ENCODE measurements at regions not wholly inside any gene's neighbourhood (a gene's known extent, or its start where the extent isn't known, plus 50 kb on each side); places are given as distances from the start of the nearest gene placed in this dataset.

GRCh38 chr5:66306105-66306843 is 162.2 kb downstream of the SREK1 start:
- peak; percentile 42 for DNase-seq (ENCODE audit: low read depth in 2 of 2)

- DNase-seq (ENCODE audit: low read depth in 2 of 2) = no peak
These were observed 162.8 kb downstream of the SREK1 start for GRCh38 chr5:66306844-66307315.

GRCh38 chr5:66307647-66308241 is 163.6 kb downstream of the SREK1 start:
- DNase-seq (ENCODE audit: low read depth in 2 of 2) = peak; percentile 29 to 34

- no peak for DNase-seq (ENCODE audit: low read depth in 2 of 2)
These were observed 168.2 kb downstream of the SREK1 start for GRCh38 chr5:66312266-66312665.

GRCh38 chr5:66315784-66316183 is 171.7 kb downstream of the SREK1 start:
- no peak for DNase-seq (ENCODE audit: low read depth in 2 of 2)

GRCh38 chr5:66322786-66323528 is 178.9 kb downstream of the SREK1 start:
- no peak for DNase-seq (ENCODE audit: low read depth in 2 of 2)

GRCh38 chr5:66323529-66323895 is 179.4 kb downstream of the SREK1 start:
- DNase-seq (ENCODE audit: low read depth in 2 of 2) = no peak

GRCh38 chr5:66324357-66324756 is 180.3 kb downstream of the SREK1 start:
- no peak for DNase-seq (ENCODE audit: low read depth in 2 of 2)

GRCh38 chr5:66326276-66326675 is 182.2 kb downstream of the SREK1 start:
- DNase-seq (ENCODE audit: low read depth in 2 of 2) = no peak

GRCh38 chr5:66327008-66327407 is 182.9 kb downstream of the SREK1 start:
- DNase-seq (ENCODE audit: low read depth in 2 of 2) = no peak

GRCh38 chr5:66329078-66329477 is 185.0 kb downstream of the SREK1 start:
- no peak for DNase-seq (ENCODE audit: low read depth in 2 of 2)

- DNase-seq (ENCODE audit: low read depth in 2 of 2) = no peak
These were observed 189.1 kb downstream of the SREK1 start for GRCh38 chr5:66333192-66333591.

GRCh38 chr5:66337626-66338226 is 193.6 kb downstream of the SREK1 start:
- DNase-seq (ENCODE audit: low read depth in 2 of 2) = no peak

- no peak for DNase-seq (ENCODE audit: low read depth in 2 of 2)
These were observed 194.7 kb downstream of the SREK1 start for GRCh38 chr5:66338828-66339227.

GRCh38 chr5:66339896-66340295 is 195.8 kb downstream of the SREK1 start:
- no peak for DNase-seq (ENCODE audit: low read depth in 2 of 2)

- no peak for DNase-seq (ENCODE audit: low read depth in 2 of 2)
These were observed 196.7 kb downstream of the SREK1 start for GRCh38 chr5:66340786-66341185.

- no peak for DNase-seq (ENCODE audit: low read depth in 2 of 2)
These were observed 198.3 kb downstream of the SREK1 start for GRCh38 chr5:66342341-66342880.

GRCh38 chr5:66343370-66344071 is 199.4 kb downstream of the SREK1 start:
- no peak for DNase-seq (ENCODE audit: low read depth in 2 of 2)

- DNase-seq (ENCODE audit: low read depth in 2 of 2) = no peak
These were observed 200.4 kb downstream of the SREK1 start for GRCh38 chr5:66344544-66344943.

- no peak for DNase-seq (ENCODE audit: low read depth in 2 of 2)
These were observed 201.2 kb downstream of the SREK1 start for GRCh38 chr5:66345281-66345680.

GRCh38 chr5:66346869-66347268 is 202.8 kb downstream of the SREK1 start:
- no peak for DNase-seq (ENCODE audit: low read depth in 2 of 2)

Measured in fibroblast of skin of left quadriceps (primary cell).